Mammary epithelial cell (primary cell): ENCODE measurements at regions not wholly inside any gene's neighbourhood (a gene's known extent, or its start where the extent isn't known, plus 50 kb on each side); places are given as distances from the start of the nearest gene placed in this dataset.

Experiments
- EZH2 ChIP-seq: IDR thresholded peaks from 2 replicates; pipeline ENCODE4 v1.6.1; 2012; ENCODE audit warnings: low read length, inconsistent platforms, borderline replicate concordance
- TF ChIP-seq, protein P1 (sequence below), 2 donors: IDR thresholded peaks in 1 of 2; conservative IDR thresholded peaks in 1 of 2; 2 replicates each; pipeline ENCODE4 v1.5.1; 2011 to 2012; ENCODE audit warnings: inconsistent platforms in 2 of 2, low read length in 2 of 2, mild to moderate bottlenecking in 2 of 2, control low read depth in 1 of 2, low read depth in 1 of 2; ENCODE audit not compliant: insufficient read depth in 1 of 2; ENCODE audit errors: extremely low read depth in 1 of 2

DNA sequence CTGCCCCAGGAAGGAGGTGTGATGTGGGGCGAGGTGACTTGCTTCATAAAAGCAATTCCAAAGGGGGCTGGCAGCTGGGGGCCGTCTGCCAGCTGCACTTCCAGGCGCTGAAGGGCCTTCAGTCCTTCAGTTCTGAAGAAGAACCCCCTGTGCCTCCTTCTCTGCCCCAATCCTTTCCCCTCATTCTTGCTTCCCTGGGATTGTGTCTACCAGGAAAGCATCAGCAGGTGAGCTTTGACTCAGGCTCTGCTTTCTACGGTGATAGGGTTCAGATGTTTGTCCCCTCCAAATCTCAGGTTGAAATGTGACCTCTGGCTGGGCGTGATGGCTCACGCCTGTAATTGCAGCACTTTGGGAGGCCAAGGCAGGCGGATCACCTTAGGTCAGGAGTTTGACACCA lies 52.5 kb upstream of the NKD1 start:
- TF ChIP-seq, protein P1, sequence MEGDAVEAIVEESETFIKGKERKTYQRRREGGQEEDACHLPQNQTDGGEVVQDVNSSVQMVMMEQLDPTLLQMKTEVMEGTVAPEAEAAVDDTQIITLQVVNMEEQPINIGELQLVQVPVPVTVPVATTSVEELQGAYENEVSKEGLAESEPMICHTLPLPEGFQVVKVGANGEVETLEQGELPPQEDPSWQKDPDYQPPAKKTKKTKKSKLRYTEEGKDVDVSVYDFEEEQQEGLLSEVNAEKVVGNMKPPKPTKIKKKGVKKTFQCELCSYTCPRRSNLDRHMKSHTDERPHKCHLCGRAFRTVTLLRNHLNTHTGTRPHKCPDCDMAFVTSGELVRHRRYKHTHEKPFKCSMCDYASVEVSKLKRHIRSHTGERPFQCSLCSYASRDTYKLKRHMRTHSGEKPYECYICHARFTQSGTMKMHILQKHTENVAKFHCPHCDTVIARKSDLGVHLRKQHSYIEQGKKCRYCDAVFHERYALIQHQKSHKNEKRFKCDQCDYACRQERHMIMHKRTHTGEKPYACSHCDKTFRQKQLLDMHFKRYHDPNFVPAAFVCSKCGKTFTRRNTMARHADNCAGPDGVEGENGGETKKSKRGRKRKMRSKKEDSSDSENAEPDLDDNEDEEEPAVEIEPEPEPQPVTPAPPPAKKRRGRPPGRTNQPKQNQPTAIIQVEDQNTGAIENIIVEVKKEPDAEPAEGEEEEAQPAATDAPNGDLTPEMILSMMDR (conservative IDR thresholded peaks at IDR 0.05 in 1 of 2, IDR thresholded peaks at IDR 0.05 in 1 of 2; ENCODE audit: extremely low read depth in 1 of 2, insufficient read depth in 1 of 2, low read depth in 1 of 2, low read length in 2 of 2): no peak
- no peak for TF ChIP-seq EZH2
